GM23248 (cell line): ENCODE measurements at regions not wholly inside any gene's neighbourhood (a gene's known extent, or its start where the extent isn't known, plus 50 kb on each side); places are given as distances from the start of the nearest gene placed in this dataset.

Experiments used
- EZH2 ChIP-seq: fragments of 200-600 bp; sonication (generic); IDR thresholded peaks from 2 replicates; pipeline ENCODE4 v1.6.1; 2018; ENCODE audit warnings: antibody characterized with exemption, mild to moderate bottlenecking; ENCODE audit not compliant: insufficient read depth, poor library complexity, severe bottlenecking
- EZH2phosphoT487 ChIP-seq: fragments of 200-600 bp; sonication (generic); IDR thresholded peaks from 2 replicates; pipeline ENCODE4 v1.6.1; 2018; ENCODE audit warnings: antibody characterized with exemption, moderate library complexity, mild to moderate bottlenecking, low read depth; ENCODE audit not compliant: insufficient read depth

DNA sequence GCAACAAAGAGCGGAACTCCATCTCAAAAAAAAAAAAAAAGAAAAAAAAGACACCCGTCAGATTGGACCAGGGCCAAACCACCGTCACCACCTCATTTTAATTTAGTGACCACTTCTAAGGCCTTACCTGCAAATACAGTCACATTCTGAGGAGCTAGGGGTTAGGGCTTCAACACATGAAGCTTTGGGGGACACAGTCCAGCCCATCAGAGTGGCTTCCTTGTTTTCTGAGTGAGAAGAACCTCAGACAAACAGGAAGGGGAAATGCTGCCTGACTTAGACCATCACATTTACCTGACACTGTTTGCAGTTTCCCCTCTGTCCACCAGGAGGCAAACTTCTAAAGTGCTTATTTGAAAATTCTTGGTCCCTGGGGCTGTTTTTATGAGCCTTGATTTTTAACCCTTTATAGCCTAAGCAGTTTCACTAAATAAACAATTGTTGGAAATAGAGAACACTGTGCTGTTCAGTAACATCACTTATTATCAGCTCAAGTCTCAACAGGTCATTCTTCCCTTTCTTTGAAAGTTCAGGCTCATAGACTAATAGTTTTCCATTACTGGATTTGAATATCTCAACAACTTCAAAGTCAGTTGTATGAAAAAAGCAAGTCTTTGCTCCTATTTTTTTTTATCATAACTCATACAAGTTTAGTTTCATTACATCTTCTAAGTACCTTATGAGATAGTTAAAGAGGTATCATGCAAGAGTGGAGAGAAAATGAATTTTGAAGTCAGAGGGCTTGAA is 74.9 kb upstream of the WASF3 start:
- TF ChIP-seq EZH2phosphoT487 = no peak
- no peak for TF ChIP-seq EZH2
